CD4-positive, alpha-beta memory T cell (primary cell): ENCODE measurements at regions not wholly inside any gene's neighbourhood (a gene's known extent, or its start where the extent isn't known, plus 50 kb on each side); places are given as distances from the start of the nearest gene placed in this dataset.

ENCODE experiments used
- CTCF ChIA-PET: fragments of 350-600 bp; sonication (Branson Sonifier 250); formaldehyde crosslinking; loops from one replicate; lab custom pipeline; 2021; ENCODE audit warnings: inconsistent platforms; ENCODE audit not compliant: partially characterized antibody; lab: Charles Lee
- POLR2A ChIA-PET: fragments of 350-600 bp; sonication (Branson Sonifier 250); formaldehyde crosslinking; loops from one replicate; lab custom pipeline; 2021; ENCODE audit not compliant: partially characterized antibody; lab: Charles Lee
- DNase-seq, 5 donors: peaks; one replicate each; pipeline versions ENCODE4 v3.0.0 to v3.0.0-alpha.2; 2020 to 2022; ENCODE audit warnings: mixed read lengths in 1 of 5
- H3K27ac ChIP-seq: one replicate; pipeline ENCODE4 v1.7.0; 2013; ENCODE audit warnings: low read depth, low read length
- H3K27me3 ChIP-seq: 2 replicates; pipeline ENCODE4 v1.7.0; 2013; ENCODE audit warnings: mild to moderate bottlenecking, low read length, moderate library complexity; ENCODE audit not compliant: insufficient read depth
- H3K36me3 ChIP-seq: 2 replicates; pipeline ENCODE4 v1.7.0; 2013; ENCODE audit warnings: mild to moderate bottlenecking, low read length, moderate library complexity; ENCODE audit not compliant: insufficient read depth
- H3K4me1 ChIP-seq: 2 replicates; pipeline ENCODE4 v1.7.0; 2013; ENCODE audit warnings: mild to moderate bottlenecking, low read length, moderate library complexity; ENCODE audit not compliant: insufficient read depth
- H3K4me3 ChIP-seq, 2 donors: one replicate each; pipeline ENCODE4 v1.7.0; 2013; ENCODE audit warnings: low read length in 2 of 2, mild to moderate bottlenecking in 1 of 2
- H3K9me3 ChIP-seq, 2 donors: one replicate each; pipeline ENCODE4 v1.7.0; 2013; ENCODE audit warnings: low read length in 2 of 2, control low read depth in 1 of 2; ENCODE audit not compliant: control insufficient read depth in 1 of 2
- H3K27ac Mint-ChIP-seq, 7 donors: one replicate each; pipeline ENCODE4 v1.8.0; 2020 to 2021; ENCODE audit warnings: mixed read lengths in 7 of 7, mild to moderate bottlenecking in 6 of 7, inconsistent platforms in 3 of 7, moderate library complexity in 3 of 7
- H3K27me3 Mint-ChIP-seq, 2 donors: one replicate each; pipeline ENCODE4 v1.8.0; 2020 to 2021; ENCODE audit warnings: mixed read lengths in 2 of 2
- H3K36me3 Mint-ChIP-seq, 2 donors: one replicate each; pipeline ENCODE4 v1.8.0; 2020 to 2021; ENCODE audit warnings: mixed read lengths in 2 of 2, inconsistent platforms in 1 of 2, mild to moderate bottlenecking in 1 of 2
- H3K4me1 Mint-ChIP-seq, 4 donors: one replicate each; pipeline ENCODE4 v1.8.0; 2020 to 2021; ENCODE audit warnings: mixed read lengths in 4 of 4, mild to moderate bottlenecking in 1 of 4
- H3K4me3 Mint-ChIP-seq, 8 donors: one replicate each; pipeline ENCODE4 v1.8.0; 2020 to 2021; ENCODE audit warnings: mixed read lengths in 8 of 8, mild to moderate bottlenecking in 7 of 8, moderate library complexity in 6 of 8, inconsistent platforms in 3 of 8
- H3K9me3 Mint-ChIP-seq, 8 donors: one replicate each; pipeline ENCODE4 v1.8.0; 2020 to 2021; ENCODE audit warnings: mixed read lengths in 8 of 8, mild to moderate bottlenecking in 5 of 8, inconsistent platforms in 3 of 8, moderate library complexity in 1 of 8
- intact Hi-C: fragments of 100-400 bp; cut with micrococcal nuclease; formaldehyde crosslinking; loops from one replicate; pipeline ENCODE4 v1.15.1; 2023

GRCh38 chr22:19630614-19631013 lies 83.7 kb upstream of the SEPTIN5 start:
- Mint-ChIP-seq H3K4me3 (no peak overlapping the region), H3K27me3 (peaks cover 2% of the 10 kb centered on the region in 2 donors), H3K4me1 (peaks cover 0 to 3% (median 1%) of the 10 kb centered on the region in 4 donors), H3K27ac (no peak overlapping the region), H3K9me3 (no peaks in the 10 kb centered on the region), H3K36me3 (no peaks in the 10 kb centered on the region)
- DNase-seq = no peak
- no peaks in the 10 kb centered on the region for H3K27me3 ChIP-seq
- intact Hi-C loops = loop anchor here (1.0 kb wide), 5 partner anchors 134 to 524 kb away; partner anchors contain the start of gene ESS2
- H3K4me1 ChIP-seq = no peaks in the 10 kb centered on the region
- CTCF ChIA-PET = interaction anchor here (0.9 to 2.4 kb wide), 28 partner anchors 8 to 682 kb away, joined by 3 to 23 read pairs (median 4); partner anchors contain the start of genes C22orf39, CDC45, ESS2 and UFD1
- H3K36me3 ChIP-seq = no peaks in the 10 kb centered on the region
- POLR2A ChIA-PET = interaction anchor here (0.7 to 2.0 kb wide), 4 partner anchors 153 to 486 kb away, joined by 4 to 8 read pairs (median 6); partner anchors contain the start of genes ESS2 and SLC25A1
- H3K9me3 ChIP-seq = no peaks in the 10 kb centered on the region
- no peak overlapping the region for H3K27ac ChIP-seq
- no peak overlapping the region for H3K4me3 ChIP-seq

GRCh38 chr22:19631899-19632667 lies 82.2 kb upstream of the SEPTIN5 start:
- Histone ChIP-seq H3K27ac (no peak overlapping the region), H3K9me3 (no peaks in the 10 kb centered on the region), H3K4me3 (no peak overlapping the region), H3K27me3 (no peaks in the 10 kb centered on the region), H3K36me3 (no peaks in the 10 kb centered on the region), H3K4me1 (no peaks in the 10 kb centered on the region)
- no peak for DNase-seq
- intact Hi-C loops = no loop called here
- POLR2A ChIA-PET = no interaction called here
- Mint-ChIP-seq H3K4me1 (peaks cover 0 to 3% (median 1%) of the 10 kb centered on the region in 4 donors), H3K36me3 (no peaks in the 10 kb centered on the region), H3K9me3 (no peaks in the 10 kb centered on the region), H3K27ac (no peak overlapping the region), H3K4me3 (no peak overlapping the region), H3K27me3 (peaks cover 2% of the 10 kb centered on the region in 2 donors)
- CTCF ChIA-PET = interaction anchor here (1.2 to 1.6 kb wide), 2 partner anchors 136 to 487 kb away, joined by 3 to 10 read pairs; partner anchors contain the start of gene ESS2

GRCh38 chr22:19632668-19633148 lies 81.6 kb upstream of the SEPTIN5 start:
- Histone ChIP-seq H3K4me1 (no peaks in the 10 kb centered on the region), H3K36me3 (no peaks in the 10 kb centered on the region), H3K9me3 (no peaks in the 10 kb centered on the region), H3K27me3 (no peaks in the 10 kb centered on the region), H3K27ac (no peak overlapping the region), H3K4me3 (no peak overlapping the region)
- Mint-ChIP-seq H3K36me3 (no peaks in the 10 kb centered on the region), H3K4me1 (peaks cover 0 to 3% (median 1%) of the 10 kb centered on the region in 4 donors), H3K9me3 (no peaks in the 10 kb centered on the region), H3K27me3 (peaks cover 2% of the 10 kb centered on the region in 2 donors), H3K27ac (no peak overlapping the region), H3K4me3 (no peak overlapping the region)
- DNase-seq = no peak
- intact Hi-C loops = no loop called here
- POLR2A ChIA-PET = no interaction called here
- CTCF ChIA-PET = interaction anchor here (1.2 to 1.6 kb wide), 2 partner anchors 137 to 488 kb away, joined by 3 to 10 read pairs; partner anchors contain the start of gene ESS2

- Mint-ChIP-seq H3K27me3 (peaks cover 2% of the 10 kb centered on the region in 2 donors), H3K9me3 (no peaks in the 10 kb centered on the region)
- intact Hi-C loops = no loop called here
These were observed 79.9 kb upstream of the SEPTIN5 start for GRCh38 chr22:19634226-19634975.

GRCh38 chr22:19635644-19636043 lies 78.7 kb upstream of the SEPTIN5 start:
- Mint-ChIP-seq H3K9me3 (peaks cover 0 to 1% (median 0%) of the 10 kb centered on the region in 8 donors), H3K36me3 (no peaks in the 10 kb centered on the region), H3K27ac (no peak overlapping the region), H3K27me3 (peaks cover 0 to 4% of the 10 kb centered on the region in 2 donors), H3K4me1 (no peaks in the 10 kb centered on the region), H3K4me3 (no peak overlapping the region)
- intact Hi-C loops = no loop called here
- Histone ChIP-seq H3K36me3 (no peaks in the 10 kb centered on the region), H3K27ac (no peak overlapping the region), H3K9me3 (no peaks in the 10 kb centered on the region), H3K4me3 (no peak overlapping the region), H3K4me1 (no peaks in the 10 kb centered on the region), H3K27me3 (no peaks in the 10 kb centered on the region)
- ChIA-PET CTCF (no interaction called here), POLR2A (no interaction called here)
- no peak for DNase-seq

More at GRCh38 chr22:19634226-19634975, 79.9 kb upstream of the SEPTIN5 start:
- Histone ChIP-seq H3K4me1 (no peaks in the 10 kb centered on the region), H3K27ac (no peak overlapping the region), H3K27me3 (no peaks in the 10 kb centered on the region), H3K9me3 (no peaks in the 10 kb centered on the region), H3K4me3 (no peak overlapping the region), H3K36me3 (no peaks in the 10 kb centered on the region)
- ChIA-PET CTCF (no interaction called here), POLR2A (no interaction called here)
- Mint-ChIP-seq H3K36me3 (no peaks in the 10 kb centered on the region), H3K27ac (peak overlapping the region in 1 of 7 donors; percentile 22), H3K4me3 (no peak overlapping the region), H3K4me1 (peaks cover 0 to 3% (median 1%) of the 10 kb centered on the region in 4 donors)
- DNase-seq = no peak

- Histone ChIP-seq H3K27ac (no peak overlapping the region), H3K4me1 (no peaks in the 10 kb centered on the region), H3K36me3 (no peaks in the 10 kb centered on the region), H3K27me3 (no peaks in the 10 kb centered on the region), H3K4me3 (no peak overlapping the region), H3K9me3 (no peaks in the 10 kb centered on the region)
- POLR2A ChIA-PET = no interaction called here
- CTCF ChIA-PET = no interaction called here
- Mint-ChIP-seq H3K27ac (no peak overlapping the region), H3K9me3 (peaks cover 0 to 3% (median 0%) of the 10 kb centered on the region in 8 donors), H3K4me1 (no peaks in the 10 kb centered on the region), H3K27me3 (peaks cover 0 to 4% of the 10 kb centered on the region in 2 donors), H3K4me3 (no peak overlapping the region), H3K36me3 (no peaks in the 10 kb centered on the region)
- DNase-seq = no peak
- intact Hi-C loops = no loop called here
These were observed 77.5 kb upstream of the SEPTIN5 start for GRCh38 chr22:19636696-19637407.
